OCI-LY3 (cell line): ENCODE measurements at regions not wholly inside any gene's neighbourhood (a gene's known extent, or its start where the extent isn't known, plus 50 kb on each side); places are given as distances from the start of the nearest gene placed in this dataset.

Source experiments
- H2AFZ ChIP-seq: fragments of 200-600, 300-600 bp; shearing (Covaris generic); 2 replicates; pipeline ENCODE4 v1.6.0; 2014; ENCODE audit warnings: antibody characterized with exemption, low read depth, low read length
- H3K27ac ChIP-seq: fragments of 200-600, 300-600 bp; sonication (generic); 2 replicates; pipeline ENCODE4 v1.5.1; 2014; ENCODE audit warnings: mild to moderate bottlenecking, low read length, moderate library complexity, mixed read lengths
- H3K27me3 ChIP-seq: fragments of 200-600, 300-600 bp; sonication (generic); 2 replicates; pipeline ENCODE4 v1.6.1; 2014; ENCODE audit warnings: low read depth, low read length, mixed read lengths
- H3K36me3 ChIP-seq: fragments of 200-600, 300-600 bp; sonication (generic); replicated peaks from 2 replicates; pipeline ENCODE3; 2014; ENCODE audit warnings: low read depth, low read length, mixed read lengths
- H3K4me1 ChIP-seq: fragments of 300-600, 200-600 bp; sonication (generic); 2 replicates; pipeline ENCODE4 v1.6.1; 2014; ENCODE audit warnings: low read length, mixed read lengths
- H3K4me2 ChIP-seq: fragments of 200-600, 300-600 bp; sonication (generic); 2 replicates; pipeline ENCODE4 v1.6.1; 2014; ENCODE audit warnings: low read length, mixed read lengths
- H3K4me3 ChIP-seq: fragments of 300-600, 200-600 bp; sonication (generic); 2 replicates; pipeline ENCODE4 v1.5.1; 2014; ENCODE audit warnings: antibody characterized with exemption, mild to moderate bottlenecking, low read length, moderate library complexity
- H3K79me2 ChIP-seq: fragments of 300-600, 200-600 bp; shearing (Covaris generic); 2 replicates; pipeline ENCODE4 v1.6.1; 2014; ENCODE audit warnings: mild to moderate bottlenecking, low read length, mixed read lengths
- H3K9ac ChIP-seq: fragments of 300-600, 200-600 bp; shearing (Covaris generic); 2 replicates; pipeline ENCODE4 v1.6.0; 2014; ENCODE audit warnings: mild to moderate bottlenecking, low read length, moderate library complexity
- H3K9me3 ChIP-seq: fragments of 200-600, 300-600 bp; shearing (Covaris generic); 2 replicates; pipeline ENCODE4 v1.6.1; 2014; ENCODE audit warnings: low read length, mixed read lengths; ENCODE audit not compliant: insufficient read depth
- H4K20me1 ChIP-seq: fragments of 200-600, 300-600 bp; sonication (generic); 2 replicates; pipeline ENCODE4 v1.6.1; 2016; ENCODE audit warnings: low read length, mixed read lengths; ENCODE audit not compliant: insufficient read depth
- EZH2phosphoT487 ChIP-seq: fragments of 200-600 bp; shearing (Covaris generic); IDR thresholded peaks from 2 replicates; pipeline ENCODE4 v1.6.1; 2018; ENCODE audit warnings: antibody characterized with exemption, mixed run types, low read depth
- TF ChIP-seq, protein P1 (sequence below): fragments of 200-600, 300-600 bp; sonication (generic); IDR thresholded peaks from 2 replicates; pipeline ENCODE4 v1.5.1; 2014; ENCODE audit warnings: antibody characterized with exemption, low read length, low read depth

DNA sequence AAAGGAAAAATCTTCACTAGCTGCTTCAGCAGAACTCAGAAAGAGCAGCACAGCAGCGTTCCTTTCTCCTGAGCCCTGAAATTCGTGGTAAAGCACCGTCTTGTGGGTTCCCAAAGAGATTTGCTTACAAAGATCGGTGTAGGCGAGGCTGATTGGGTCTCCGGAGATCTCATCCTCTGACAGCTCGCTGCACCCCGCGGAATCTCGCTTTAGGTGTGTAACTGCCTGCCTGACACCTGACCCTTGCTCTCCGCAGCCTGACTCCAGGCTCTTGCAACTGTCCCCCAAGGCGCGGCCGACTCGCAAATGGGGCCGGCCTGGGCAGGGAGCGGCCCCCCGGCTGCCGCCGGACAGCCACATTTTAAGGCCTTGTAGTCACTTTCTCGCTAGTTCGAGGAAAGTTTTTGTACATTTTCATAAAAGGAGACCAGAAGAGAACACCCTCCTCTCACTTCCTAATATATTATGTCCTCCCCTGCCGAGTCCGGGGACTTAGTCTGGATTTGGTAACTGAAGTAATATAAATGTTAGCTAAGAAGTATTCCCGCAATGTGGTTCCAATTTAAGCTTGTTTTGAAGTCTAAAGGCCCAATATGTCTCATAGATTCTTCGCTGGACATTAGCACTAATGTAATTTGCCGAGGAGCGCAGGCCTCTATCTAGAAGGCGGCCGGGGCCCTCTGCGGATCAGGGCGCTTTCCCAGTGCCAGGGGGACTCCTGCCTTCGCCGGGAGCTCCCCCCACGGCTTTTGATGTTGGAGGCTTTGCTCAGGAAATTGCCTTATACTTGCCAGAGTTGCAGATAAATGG lies 177.3 kb upstream of the CDKN3 start:
- Histone ChIP-seq H4K20me1 (no peaks in the 10 kb centered on the region), H3K9me3 (no peaks in the 10 kb centered on the region), H3K4me3 (no peak overlapping the region), H3K27me3 (0 out of 2 replicates have a peak, but pooled peaks cover 5% of the 10 kb centered on the region), H3K27ac (no peak overlapping the region), H2AFZ (no peak overlapping the region), H3K4me1 (no peaks in the 10 kb centered on the region), H3K79me2 (no peaks in the 10 kb centered on the region), H3K4me2 (no peak overlapping the region), H3K36me3 (no peaks in the 10 kb centered on the region), H3K9ac (no peak overlapping the region)
- TF ChIP-seq, protein P1, sequence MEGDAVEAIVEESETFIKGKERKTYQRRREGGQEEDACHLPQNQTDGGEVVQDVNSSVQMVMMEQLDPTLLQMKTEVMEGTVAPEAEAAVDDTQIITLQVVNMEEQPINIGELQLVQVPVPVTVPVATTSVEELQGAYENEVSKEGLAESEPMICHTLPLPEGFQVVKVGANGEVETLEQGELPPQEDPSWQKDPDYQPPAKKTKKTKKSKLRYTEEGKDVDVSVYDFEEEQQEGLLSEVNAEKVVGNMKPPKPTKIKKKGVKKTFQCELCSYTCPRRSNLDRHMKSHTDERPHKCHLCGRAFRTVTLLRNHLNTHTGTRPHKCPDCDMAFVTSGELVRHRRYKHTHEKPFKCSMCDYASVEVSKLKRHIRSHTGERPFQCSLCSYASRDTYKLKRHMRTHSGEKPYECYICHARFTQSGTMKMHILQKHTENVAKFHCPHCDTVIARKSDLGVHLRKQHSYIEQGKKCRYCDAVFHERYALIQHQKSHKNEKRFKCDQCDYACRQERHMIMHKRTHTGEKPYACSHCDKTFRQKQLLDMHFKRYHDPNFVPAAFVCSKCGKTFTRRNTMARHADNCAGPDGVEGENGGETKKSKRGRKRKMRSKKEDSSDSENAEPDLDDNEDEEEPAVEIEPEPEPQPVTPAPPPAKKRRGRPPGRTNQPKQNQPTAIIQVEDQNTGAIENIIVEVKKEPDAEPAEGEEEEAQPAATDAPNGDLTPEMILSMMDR, result no peak
- no peak for TF ChIP-seq EZH2phosphoT487

DNA sequence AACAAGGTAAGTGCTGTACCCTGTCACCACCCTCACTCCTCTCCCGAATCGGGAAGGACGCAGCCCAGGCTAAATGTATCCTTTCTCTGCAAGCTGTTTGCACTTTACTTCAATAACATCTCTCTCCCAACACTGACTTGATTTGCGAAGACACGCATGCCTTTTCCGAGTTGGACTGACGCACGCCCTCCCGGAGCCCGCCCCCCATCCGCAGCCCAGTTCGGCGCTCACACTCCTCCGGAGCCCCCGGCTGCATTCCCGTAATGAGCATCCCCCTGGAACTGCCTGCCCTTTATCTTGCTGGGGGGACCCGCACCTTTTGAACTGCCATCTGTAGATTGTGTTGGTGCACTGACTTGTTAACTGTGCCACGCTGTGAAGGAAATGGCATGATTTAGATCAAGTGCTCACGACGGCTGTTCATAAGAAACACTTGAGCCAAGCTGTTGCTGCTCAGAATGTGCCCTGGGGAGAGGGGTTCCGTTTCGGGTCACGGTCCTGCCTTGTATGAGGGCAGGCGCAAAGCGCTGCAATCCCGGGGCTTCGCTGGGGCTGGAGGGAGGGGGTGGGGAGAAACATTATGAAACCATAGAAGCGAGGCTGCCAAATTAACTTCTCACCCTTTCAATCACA lies 176.6 kb upstream of the CDKN3 start:
- Histone ChIP-seq H3K36me3 (no peaks in the 10 kb centered on the region), H4K20me1 (no peaks in the 10 kb centered on the region), H3K4me3 (no peak overlapping the region), H3K4me2 (no peak overlapping the region), H3K9ac (no peak overlapping the region), H3K27me3 (0 out of 2 replicates have a peak, but pooled peaks cover 5% of the 10 kb centered on the region), H3K27ac (no peak overlapping the region), H3K4me1 (no peaks in the 10 kb centered on the region), H3K79me2 (no peaks in the 10 kb centered on the region), H2AFZ (no peak overlapping the region), H3K9me3 (no peaks in the 10 kb centered on the region)
- TF ChIP-seq, protein P1, result no peak
- no peak for TF ChIP-seq EZH2phosphoT487

DNA sequence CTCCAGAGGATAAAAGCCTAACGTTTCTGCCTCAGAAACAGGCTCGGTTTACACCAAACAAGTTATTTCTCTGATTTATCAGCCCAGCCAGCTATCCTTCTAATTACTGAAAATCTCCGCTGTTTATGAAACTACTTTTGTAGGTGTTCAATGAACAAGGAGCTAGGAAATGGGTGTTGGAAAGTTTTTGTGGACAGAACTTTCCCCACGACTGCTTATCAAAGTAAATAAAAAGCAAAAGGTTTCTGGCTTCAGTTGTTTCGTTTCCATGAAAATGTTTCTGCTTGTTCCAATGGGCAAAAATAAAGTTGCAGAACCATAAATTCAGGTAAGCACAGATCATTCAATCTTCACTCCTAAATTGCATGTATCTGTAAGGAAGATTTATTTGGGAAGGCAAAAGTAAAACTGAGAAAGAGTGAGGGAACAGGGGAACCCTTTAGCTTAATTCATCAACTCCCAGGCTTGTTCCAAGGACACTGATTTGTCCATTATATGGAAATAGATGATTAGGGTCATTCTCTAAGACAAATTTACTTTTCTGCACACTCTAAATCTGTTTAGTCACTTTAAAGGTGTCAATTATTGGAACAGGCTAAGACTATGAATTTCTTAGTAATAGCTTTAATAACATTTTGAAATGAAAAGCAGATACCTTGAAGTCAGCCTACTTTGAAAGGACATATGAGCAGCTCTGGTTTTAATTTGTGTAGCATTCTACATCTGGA lies 175.9 kb upstream of the CDKN3 start:
- no peak overlapping the region for H3K27ac ChIP-seq
- 0 out of 2 replicates have a peak, but pooled peaks cover 7% of the 10 kb centered on the region for H3K27me3 ChIP-seq
- H3K4me3 ChIP-seq, result no peak overlapping the region
- no peak overlapping the region for H2AFZ ChIP-seq
- no peaks in the 10 kb centered on the region for H3K36me3 ChIP-seq
- H3K4me1 ChIP-seq, result no peaks in the 10 kb centered on the region
- H3K79me2 ChIP-seq, result no peaks in the 10 kb centered on the region
- no peak overlapping the region for H3K9ac ChIP-seq
- TF ChIP-seq, protein P1, result no peak
- TF ChIP-seq EZH2phosphoT487, result no peak
- no peaks in the 10 kb centered on the region for H3K9me3 ChIP-seq
- no peaks in the 10 kb centered on the region for H4K20me1 ChIP-seq
- no peak overlapping the region for H3K4me2 ChIP-seq

DNA sequence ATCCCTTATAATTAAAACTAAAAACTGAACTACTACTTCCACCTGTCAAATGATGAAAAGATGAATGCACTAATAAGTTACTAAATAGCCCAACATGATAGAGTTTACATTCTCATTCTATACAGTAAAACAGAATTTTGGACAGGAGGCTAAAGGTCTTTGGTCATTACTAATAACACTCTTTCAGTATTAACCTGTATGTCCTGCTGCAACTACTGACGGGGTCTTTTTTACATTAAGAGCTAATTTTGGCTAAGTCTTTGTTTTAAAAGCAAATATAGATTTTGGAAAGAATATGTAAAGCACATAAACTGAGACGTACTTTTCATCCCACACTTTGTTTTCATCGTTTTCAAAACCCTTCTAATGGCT lies 175.4 kb upstream of the CDKN3 start:
- H3K9me3 ChIP-seq, result no peaks in the 10 kb centered on the region
- no peak overlapping the region for H3K4me2 ChIP-seq
- no peaks in the 10 kb centered on the region for H3K79me2 ChIP-seq
- H3K4me3 ChIP-seq, result no peak overlapping the region
- no peaks in the 10 kb centered on the region for H3K4me1 ChIP-seq
- H3K36me3 ChIP-seq, result no peaks in the 10 kb centered on the region
- H2AFZ ChIP-seq, result no peak overlapping the region
- no peak overlapping the region for H3K27ac ChIP-seq
- H3K27me3 ChIP-seq, result peaks cover 11% of the 10 kb centered on the region; the same call in 1 of the 2 replicates
- no peak overlapping the region for H3K9ac ChIP-seq
- no peak for TF ChIP-seq EZH2phosphoT487
- TF ChIP-seq, protein P1, result no peak
- H4K20me1 ChIP-seq, result no peaks in the 10 kb centered on the region
